Mesenchymal stem cell (in vitro differentiated cells and primary cell): ENCODE measurements at regions not wholly inside any gene's neighbourhood (a gene's known extent, or its start where the extent isn't known, plus 50 kb on each side); places are given as distances from the start of the nearest gene placed in this dataset.

Source experiments
- DNase-seq: peaks from one replicate; pipeline ENCODE4 v3.0.0-alpha.2; 2013
- H2AFZ ChIP-seq: one replicate; pipeline ENCODE4 v1.6.1; 2013; ENCODE audit warnings: low read depth, mild to moderate bottlenecking, control low read depth, inconsistent platforms, low read length, moderate library complexity
- H2AK5ac ChIP-seq: 2 replicates; pipeline ENCODE4 v1.6.1; 2013; ENCODE audit warnings: low read length, moderate library complexity, mild to moderate bottlenecking, inconsistent platforms; ENCODE audit not compliant: severe bottlenecking
- H2BK120ac ChIP-seq: one replicate; pipeline ENCODE4 v1.6.1; 2013; ENCODE audit warnings: low read depth, mild to moderate bottlenecking, inconsistent platforms, low read length, moderate library complexity
- H2BK12ac ChIP-seq, 2 experiments: one replicate each; pipeline ENCODE4 v1.6.1; 2013; ENCODE audit warnings: inconsistent platforms in 2 of 2, low read length in 2 of 2, mild to moderate bottlenecking in 2 of 2, moderate library complexity in 2 of 2, control low read depth in 1 of 2
- H2BK15ac ChIP-seq: one replicate; pipeline ENCODE4 v1.6.1; 2013; ENCODE audit warnings: mild to moderate bottlenecking, low read depth, inconsistent platforms; ENCODE audit not compliant: poor library complexity, severe bottlenecking
- H2BK5ac ChIP-seq: 2 replicates; pipeline ENCODE4 v1.6.1; 2013; ENCODE audit warnings: low read depth, mild to moderate bottlenecking, low read length, control low read depth, inconsistent platforms; ENCODE audit not compliant: poor library complexity, severe bottlenecking
- H3K14ac ChIP-seq, 2 experiments: one replicate each; pipeline ENCODE4 v1.6.1; 2013; ENCODE audit warnings: inconsistent platforms in 2 of 2, low read length in 2 of 2, control low read depth in 1 of 2, mild to moderate bottlenecking in 1 of 2, moderate library complexity in 1 of 2
- H3K18ac ChIP-seq, 2 experiments: one replicate each; pipeline ENCODE4 v1.6.1; 2013; ENCODE audit warnings: inconsistent platforms in 2 of 2, low read length in 2 of 2, control low read depth in 1 of 2, low read depth in 1 of 2, mild to moderate bottlenecking in 1 of 2
- H3K23ac ChIP-seq, 2 experiments: one replicate each; pipeline ENCODE4 v1.6.1; 2013; ENCODE audit warnings: inconsistent platforms in 2 of 2, low read length in 2 of 2, mild to moderate bottlenecking in 2 of 2, moderate library complexity in 2 of 2, control low read depth in 1 of 2
- H3K27ac ChIP-seq: 2 replicates; pipeline ENCODE4 v1.5.1; 2013; ENCODE audit warnings: mild to moderate bottlenecking, moderate library complexity, low read length, control low read depth, inconsistent platforms; ENCODE audit not compliant: poor library complexity, severe bottlenecking
- H3K27me3 ChIP-seq, 2 experiments: 2 replicates each; pipeline versions ENCODE4 v1.6.1 to v1.7.0; 2013; ENCODE audit warnings: low read length in 2 of 2, mild to moderate bottlenecking in 2 of 2, moderate library complexity in 2 of 2, control low read depth in 1 of 2, inconsistent platforms in 1 of 2; ENCODE audit not compliant: control insufficient read depth in 1 of 2, insufficient read depth in 1 of 2
- H3K36me3 ChIP-seq, 2 experiments: 2 replicates each; pipeline versions ENCODE4 v1.6.1 to v1.7.0; 2013; ENCODE audit warnings: low read length in 2 of 2, control low read depth in 1 of 2, inconsistent platforms in 1 of 2, low read depth in 1 of 2, mild to moderate bottlenecking in 1 of 2; ENCODE audit not compliant: insufficient read depth in 2 of 2, control insufficient read depth in 1 of 2
- H3K4ac ChIP-seq, 2 experiments: one replicate each; pipeline ENCODE4 v1.6.1; 2013; ENCODE audit warnings: inconsistent platforms in 2 of 2, low read length in 2 of 2, mild to moderate bottlenecking in 2 of 2, moderate library complexity in 2 of 2, control low read depth in 1 of 2, low read depth in 1 of 2
- H3K4me1 ChIP-seq: 2 replicates; pipeline ENCODE4 v1.6.1; 2013; ENCODE audit warnings: low read depth, low read length, control low read depth; ENCODE audit not compliant: control insufficient read depth, insufficient read depth
- H3K4me2 ChIP-seq: 2 replicates; pipeline ENCODE4 v1.6.1; 2013; ENCODE audit warnings: low read length, mild to moderate bottlenecking, inconsistent platforms; ENCODE audit not compliant: poor library complexity, severe bottlenecking
- H3K4me3 ChIP-seq, 2 experiments: 2 replicates each; pipeline versions ENCODE4 v1.5.1 to v1.7.0; 2013; ENCODE audit warnings: low read length in 2 of 2, mild to moderate bottlenecking in 2 of 2, control low read depth in 1 of 2, low read depth in 1 of 2; ENCODE audit not compliant: insufficient read depth in 1 of 2
- H3K79me1 ChIP-seq: replicated peaks from 2 replicates; pipeline ENCODE4 v1.6.1; 2013; ENCODE audit warnings: mild to moderate bottlenecking, control low read depth, low read length, inconsistent platforms; ENCODE audit not compliant: poor library complexity, severe bottlenecking
- H3K9ac ChIP-seq: 2 replicates; pipeline ENCODE4 v1.7.0; 2013; ENCODE audit warnings: mild to moderate bottlenecking, low read length, moderate library complexity
- H3K9me3 ChIP-seq: 2 replicates; pipeline ENCODE4 v1.7.0; 2013; ENCODE audit warnings: mild to moderate bottlenecking, low read length; ENCODE audit not compliant: control insufficient read depth
- H4K8ac ChIP-seq: one replicate; pipeline ENCODE4 v1.6.1; 2013; ENCODE audit warnings: inconsistent platforms, mild to moderate bottlenecking, low read length, moderate library complexity
- H4K91ac ChIP-seq: one replicate; pipeline ENCODE4 v1.6.1; 2013; ENCODE audit warnings: mild to moderate bottlenecking, low read length, inconsistent platforms
- WGBS: methylation state at CpG from one replicate; pipeline ENCODE4 v1.1.7; 2013; ENCODE audit warnings: mixed read lengths; 5-methylcytosine and 5-hydroxymethylcytosine counted together

- no peak overlapping the region for H3K4ac ChIP-seq
- H3K27ac ChIP-seq = no peak overlapping the region
- 97% methylated on average over 6 of the region's 6 CpGs for WGBS
- H3K9me3 ChIP-seq = no peaks in the 10 kb centered on the region
- H3K4me1 ChIP-seq = peaks cover 2% of the 10 kb centered on the region
- no peak overlapping the region for H3K9ac ChIP-seq
- no peak overlapping the region for H3K4me2 ChIP-seq
- no peak overlapping the region for H3K14ac ChIP-seq
- H4K91ac ChIP-seq = no peak overlapping the region
- H3K23ac ChIP-seq = no peak overlapping the region
- H3K79me1 ChIP-seq = no peaks in the 10 kb centered on the region
- H4K8ac ChIP-seq = no peak overlapping the region
- H2BK5ac ChIP-seq = no peak overlapping the region
- H3K4me3 ChIP-seq = no peak overlapping the region
- no peak overlapping the region for H3K18ac ChIP-seq
- no peaks in the 10 kb centered on the region for H3K27me3 ChIP-seq
- no peak overlapping the region for H2AFZ ChIP-seq
- H2BK15ac ChIP-seq = no peak overlapping the region
- no peak for DNase-seq
- H2BK12ac ChIP-seq = no peak overlapping the region
- H3K36me3 ChIP-seq = no peaks in the 10 kb centered on the region
- H2BK120ac ChIP-seq = no peak overlapping the region
- H2AK5ac ChIP-seq = peak overlapping the region; percentile 8
Observed at GRCh38 chr13:50374517-50374916, 359.3 kb downstream of the KCNRG start.

DNA sequence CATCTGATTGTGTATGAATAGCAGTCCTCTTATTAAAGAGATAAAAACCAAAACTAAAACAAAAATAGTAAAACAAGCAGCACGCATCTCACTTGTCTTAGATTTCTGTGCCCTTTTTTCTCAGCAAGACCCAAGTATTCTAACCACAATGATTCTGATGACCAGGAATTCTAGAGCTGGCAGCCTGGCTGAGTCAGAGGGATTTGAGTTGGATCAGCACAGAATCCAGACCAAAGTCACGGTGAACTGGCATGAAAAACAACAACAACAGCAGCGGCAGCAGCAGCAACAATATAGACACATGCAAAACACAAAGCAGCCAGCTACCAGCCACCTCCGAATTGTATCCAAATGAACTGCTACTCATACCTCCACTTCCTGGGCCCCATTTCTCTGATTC, 360.5 kb downstream of the KCNRG start:
- Histone ChIP-seq H2BK5ac (no peak overlapping the region), H2BK120ac (no peak overlapping the region), H2AK5ac (no peak overlapping the region), H3K9ac (peak overlapping the region; percentile 53), H3K36me3 (no peaks in the 10 kb centered on the region), H2AFZ (peak overlapping the region; percentile 71), H3K9me3 (peaks cover 6% of the 10 kb centered on the region), H2BK15ac (no peak overlapping the region), H2BK12ac (peak overlapping the region in 1 of 2 experiments; percentile 39), H3K79me1 (no peaks in the 10 kb centered on the region), H3K4ac (no peak overlapping the region), H3K23ac (no peak overlapping the region), H3K4me3 (no peak overlapping the region), H3K27ac (no peak overlapping the region), H3K27me3 (no peaks in the 10 kb centered on the region), H3K18ac (peak overlapping the region in 1 of 2 experiments; percentile 38), H3K4me1 (peaks cover 2% of the 10 kb centered on the region), H3K14ac (no peak overlapping the region), H4K8ac (no peak overlapping the region), H3K4me2 (no peak overlapping the region), H4K91ac (no peak overlapping the region)
- 38% methylated on average over 4 of the region's 4 CpGs for WGBS
- peak; percentile 63 for DNase-seq

DNA sequence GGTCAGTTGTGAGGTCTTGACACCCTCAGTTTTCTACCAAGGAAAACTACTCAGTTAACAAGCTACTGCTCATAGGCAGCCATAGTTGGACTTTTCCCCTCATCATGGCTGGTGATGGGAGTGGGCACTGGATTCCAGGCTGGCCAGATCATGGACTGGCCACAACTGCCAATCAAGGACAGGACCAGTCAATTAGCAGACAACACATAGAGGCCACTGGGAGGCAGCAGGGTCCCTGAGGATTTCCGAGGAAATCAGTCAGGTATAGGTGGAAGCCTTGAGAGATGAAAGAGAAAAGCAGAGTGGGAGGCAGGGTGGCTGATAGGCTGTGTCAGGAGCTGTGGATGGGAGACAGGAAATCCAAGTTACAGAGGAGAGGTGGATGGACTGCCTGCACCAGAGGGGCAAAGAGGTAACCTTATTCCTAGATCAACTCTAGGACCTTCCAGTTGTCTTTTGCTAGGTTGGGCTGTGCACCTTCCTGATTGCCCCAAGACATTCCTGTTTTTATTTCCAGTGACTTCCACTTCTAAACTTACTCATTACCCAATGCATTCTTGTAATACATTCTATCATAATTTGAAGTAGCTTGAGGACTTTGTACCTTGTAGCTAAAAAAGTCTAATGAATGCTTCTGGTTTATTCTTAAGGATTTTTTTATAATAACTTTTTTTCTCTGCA, 361.8 kb downstream of the KCNRG start:
- H3K27ac ChIP-seq = no peak overlapping the region
- H3K4ac ChIP-seq = no peak overlapping the region
- no peak overlapping the region for H2BK120ac ChIP-seq
- H3K9me3 ChIP-seq = peaks cover 18% of the 10 kb centered on the region
- H3K9ac ChIP-seq = no peak overlapping the region
- H3K27me3 ChIP-seq = no peaks in the 10 kb centered on the region
- no peak for DNase-seq
- H2BK5ac ChIP-seq = no peak overlapping the region
- H3K23ac ChIP-seq = no peak overlapping the region
- H3K14ac ChIP-seq = no peak overlapping the region
- no peak overlapping the region for H2AFZ ChIP-seq
- H4K91ac ChIP-seq = no peak overlapping the region
- H3K36me3 ChIP-seq = no peaks in the 10 kb centered on the region
- H3K4me1 ChIP-seq = peaks cover 2% of the 10 kb centered on the region
- H3K18ac ChIP-seq = no peak overlapping the region
- H4K8ac ChIP-seq = no peak overlapping the region
- H3K79me1 ChIP-seq = no peaks in the 10 kb centered on the region
- H2BK15ac ChIP-seq = no peak overlapping the region
- H2AK5ac ChIP-seq = peak overlapping the region; percentile 31
- H2BK12ac ChIP-seq = no peak overlapping the region
- no peak overlapping the region for H3K4me2 ChIP-seq
- no peak overlapping the region for H3K4me3 ChIP-seq
- 87% methylated on average over 1 of the region's 1 CpG for WGBS

- no peak overlapping the region for H2BK5ac ChIP-seq
- WGBS = 77% methylated on average over 2 of the region's 2 CpGs
Observed at GRCh38 chr13:50377726-50378270, 362.6 kb downstream of the KCNRG start.

More at GRCh38 chr13:50377726-50378270, 362.6 kb downstream of the KCNRG start:
- no peak overlapping the region for H4K8ac ChIP-seq
- H2BK120ac ChIP-seq = no peak overlapping the region
- H2AFZ ChIP-seq = no peak overlapping the region
- no peaks in the 10 kb centered on the region for H3K27me3 ChIP-seq
- no peak overlapping the region for H3K9ac ChIP-seq
- no peak overlapping the region for H3K27ac ChIP-seq
- H3K9me3 ChIP-seq = peaks cover 20% of the 10 kb centered on the region
- H3K23ac ChIP-seq = no peak overlapping the region
- no peak overlapping the region for H3K4ac ChIP-seq
- no peak overlapping the region for H2BK12ac ChIP-seq
- H3K18ac ChIP-seq = no peak overlapping the region
- no peaks in the 10 kb centered on the region for H3K36me3 ChIP-seq
- no peak overlapping the region for H4K91ac ChIP-seq
- H2BK15ac ChIP-seq = no peak overlapping the region
- H3K4me3 ChIP-seq = no peak overlapping the region
- peaks cover 2% of the 10 kb centered on the region for H3K4me1 ChIP-seq
- no peak overlapping the region for H2AK5ac ChIP-seq
- no peak for DNase-seq
- no peaks in the 10 kb centered on the region for H3K79me1 ChIP-seq
- no peak overlapping the region for H3K4me2 ChIP-seq
- no peak overlapping the region for H3K14ac ChIP-seq
